ENCODE measurements at regions not wholly inside any gene's neighbourhood (a gene's known extent, or its start where the extent isn't known, plus 50 kb on each side); places are given as distances from the start of the nearest gene placed in this dataset.

- TF ChIP-seq, protein P1, sequence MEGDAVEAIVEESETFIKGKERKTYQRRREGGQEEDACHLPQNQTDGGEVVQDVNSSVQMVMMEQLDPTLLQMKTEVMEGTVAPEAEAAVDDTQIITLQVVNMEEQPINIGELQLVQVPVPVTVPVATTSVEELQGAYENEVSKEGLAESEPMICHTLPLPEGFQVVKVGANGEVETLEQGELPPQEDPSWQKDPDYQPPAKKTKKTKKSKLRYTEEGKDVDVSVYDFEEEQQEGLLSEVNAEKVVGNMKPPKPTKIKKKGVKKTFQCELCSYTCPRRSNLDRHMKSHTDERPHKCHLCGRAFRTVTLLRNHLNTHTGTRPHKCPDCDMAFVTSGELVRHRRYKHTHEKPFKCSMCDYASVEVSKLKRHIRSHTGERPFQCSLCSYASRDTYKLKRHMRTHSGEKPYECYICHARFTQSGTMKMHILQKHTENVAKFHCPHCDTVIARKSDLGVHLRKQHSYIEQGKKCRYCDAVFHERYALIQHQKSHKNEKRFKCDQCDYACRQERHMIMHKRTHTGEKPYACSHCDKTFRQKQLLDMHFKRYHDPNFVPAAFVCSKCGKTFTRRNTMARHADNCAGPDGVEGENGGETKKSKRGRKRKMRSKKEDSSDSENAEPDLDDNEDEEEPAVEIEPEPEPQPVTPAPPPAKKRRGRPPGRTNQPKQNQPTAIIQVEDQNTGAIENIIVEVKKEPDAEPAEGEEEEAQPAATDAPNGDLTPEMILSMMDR (IDR thresholded peaks at IDR 0.05; ENCODE audit: insufficient read depth, low read length, poor library complexity, severe bottlenecking), result no peak
- DNase-seq (ENCODE audit: low read depth), result no peak
- Histone ChIP-seq H3K27me3 (ENCODE audit: control insufficient read depth, insufficient read depth, low read length) (no peaks in the 10 kb centered on the region), H3K36me3 (ENCODE audit: control insufficient read depth, insufficient read depth, low read length) (no peaks in the 10 kb centered on the region), H3K4me3 (ENCODE audit: low read depth, low read length) (no peak overlapping the region)
These were observed 129.8 kb downstream of the TBX5 start for GRCh38 chr12:114275932-114276785.

GRCh38 chr12:114275086-114275485, 130.9 kb downstream of the TBX5 start:
- no peaks in the 10 kb centered on the region for H3K27me3 ChIP-seq (ENCODE audit: control insufficient read depth, insufficient read depth, low read length)
- DNase-seq (ENCODE audit: low read depth), result no peak
- TF ChIP-seq, protein P1 (IDR thresholded peaks at IDR 0.05; ENCODE audit: insufficient read depth, low read length, poor library complexity, severe bottlenecking), result no peak
- H3K36me3 ChIP-seq (ENCODE audit: control insufficient read depth, insufficient read depth, low read length), result no peaks in the 10 kb centered on the region
- no peak overlapping the region for H3K4me3 ChIP-seq (ENCODE audit: low read depth, low read length)

- no peaks in the 10 kb centered on the region for H3K27me3 ChIP-seq (ENCODE audit: control insufficient read depth, insufficient read depth, low read length)
- TF ChIP-seq, protein P1 (IDR thresholded peaks at IDR 0.05; ENCODE audit: insufficient read depth, low read length, poor library complexity, severe bottlenecking), result no peak
- DNase-seq (ENCODE audit: low read depth), result no peak
These were observed 131.8 kb downstream of the TBX5 start for GRCh38 chr12:114274131-114274530.

DNA sequence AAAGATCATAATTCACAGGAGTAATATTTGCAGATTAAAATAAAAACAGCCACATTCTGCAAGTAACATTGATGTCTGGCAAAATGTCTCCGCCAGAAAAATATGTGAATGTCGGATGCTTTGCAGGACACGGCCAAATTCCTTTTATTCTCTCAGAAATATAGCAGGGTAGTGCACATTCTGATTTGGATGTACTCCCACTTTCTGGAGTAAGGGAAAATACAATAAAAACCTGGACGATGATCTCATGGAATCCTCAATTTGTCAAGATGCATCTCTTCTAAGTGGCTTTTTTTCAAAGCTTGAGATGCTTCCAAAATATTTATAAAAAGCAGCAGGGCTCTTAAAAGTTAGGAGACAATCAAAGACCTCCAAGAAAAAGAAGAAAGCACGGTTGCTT, 133.3 kb downstream of the TBX5 start:
- Histone ChIP-seq H3K27me3 (ENCODE audit: control insufficient read depth, insufficient read depth, low read length) (no peaks in the 10 kb centered on the region), H3K4me3 (ENCODE audit: low read depth, low read length) (no peak overlapping the region), H3K36me3 (ENCODE audit: control insufficient read depth, insufficient read depth, low read length) (no peaks in the 10 kb centered on the region)
- DNase-seq (ENCODE audit: low read depth), result no peak
- TF ChIP-seq, protein P1 (IDR thresholded peaks at IDR 0.05; ENCODE audit: insufficient read depth, low read length, poor library complexity, severe bottlenecking), result no peak

More at GRCh38 chr12:114274131-114274530, 131.8 kb downstream of the TBX5 start:
- no peak overlapping the region for H3K4me3 ChIP-seq (ENCODE audit: low read depth, low read length)
- no peaks in the 10 kb centered on the region for H3K36me3 ChIP-seq (ENCODE audit: control insufficient read depth, insufficient read depth, low read length)

- Histone ChIP-seq H3K27me3 (ENCODE audit: control insufficient read depth, insufficient read depth, low read length) (no peaks in the 10 kb centered on the region), H3K4me3 (ENCODE audit: low read depth, low read length) (no peak overlapping the region), H3K36me3 (ENCODE audit: control insufficient read depth, insufficient read depth, low read length) (no peaks in the 10 kb centered on the region)
- TF ChIP-seq, protein P1 (IDR thresholded peaks at IDR 0.05; ENCODE audit: insufficient read depth, low read length, poor library complexity, severe bottlenecking), result no peak
- no peak for DNase-seq (ENCODE audit: low read depth)
These were observed 133.9 kb downstream of the TBX5 start for GRCh38 chr12:114272071-114272470.

GRCh38 chr12:114269153-114269552, 136.8 kb downstream of the TBX5 start:
- no peak for DNase-seq (ENCODE audit: low read depth)
- TF ChIP-seq, protein P1 (IDR thresholded peaks at IDR 0.05; ENCODE audit: insufficient read depth, low read length, poor library complexity, severe bottlenecking), result no peak

More at GRCh38 chr12:114269153-114269552, 136.8 kb downstream of the TBX5 start:
- Histone ChIP-seq H3K4me3 (ENCODE audit: low read depth, low read length) (no peak overlapping the region), H3K27me3 (ENCODE audit: control insufficient read depth, insufficient read depth, low read length) (no peaks in the 10 kb centered on the region), H3K36me3 (ENCODE audit: control insufficient read depth, insufficient read depth, low read length) (no peaks in the 10 kb centered on the region)

All from kidney epithelial cell (primary cell).